ENCODE measurements at regions not wholly inside any gene's neighbourhood (a gene's known extent, or its start where the extent isn't known, plus 50 kb on each side); places are given as distances from the start of the nearest gene placed in this dataset.
A peak's percentile ranks its signal among the peaks of the same experiment; 100 is the strongest.

DNA sequence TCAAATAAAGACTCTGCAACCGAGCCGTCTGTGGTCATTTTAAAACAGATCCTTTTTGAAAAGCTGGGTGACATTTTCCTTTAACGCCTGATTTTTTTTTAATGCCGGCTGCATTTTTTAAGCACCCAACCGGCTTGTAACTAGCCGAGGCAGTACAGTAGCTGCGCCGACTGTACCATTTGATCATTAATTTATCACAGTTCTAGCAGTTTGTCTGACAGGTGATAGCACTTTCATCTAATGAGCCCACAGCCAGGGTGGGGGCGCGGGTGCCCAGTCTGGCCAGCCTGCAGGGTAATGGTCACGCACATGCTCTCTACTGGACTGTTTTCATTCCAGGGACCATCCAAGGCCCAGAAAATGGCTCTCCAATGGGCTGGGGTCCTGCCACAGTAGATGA lies 68.8 kb downstream of the IRX5 start:
- Histone ChIP-seq H3K4me2 (ENCODE audit: extremely low read depth, insufficient read depth, low read length) (no peak overlapping the region), H2AFZ (ENCODE audit: low read length) (no peak overlapping the region)

DNA sequence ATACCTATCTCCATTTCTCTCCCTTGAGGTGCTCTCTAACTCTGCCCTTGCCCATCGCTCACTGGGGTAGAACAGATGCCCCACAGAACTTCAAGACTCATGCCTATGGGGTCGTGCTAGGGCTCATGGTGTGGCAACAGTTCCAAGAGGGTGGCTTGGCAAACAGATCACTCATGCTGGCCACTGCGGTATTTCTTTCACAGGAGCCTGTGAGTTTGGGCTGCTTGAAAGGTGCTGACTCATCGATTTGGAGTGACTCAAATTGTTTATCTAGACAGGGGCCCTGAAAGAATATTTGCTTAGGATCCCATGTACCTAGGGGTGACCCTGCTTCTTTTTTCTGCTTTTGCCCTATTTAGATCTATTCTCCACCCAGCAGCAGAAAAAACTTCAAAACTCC lies 69.9 kb downstream of the IRX5 start:
- Histone ChIP-seq H3K27me3 (ENCODE audit: control insufficient read depth, insufficient read depth, low read length) (no peaks in the 10 kb centered on the region), H3K27ac (ENCODE audit: insufficient read depth, low read length) (no peak overlapping the region), H3K4me2 (ENCODE audit: extremely low read depth, insufficient read depth, low read length) (no peak overlapping the region), H3K36me3 (ENCODE audit: control insufficient read depth, insufficient read depth, low read length) (no peaks in the 10 kb centered on the region), H3K9me3 (ENCODE audit: control insufficient read depth, insufficient read depth, low read depth, low read length) (no peaks in the 10 kb centered on the region), H2AFZ (ENCODE audit: low read length) (no peak overlapping the region), H3K4me3 (replicated peaks in 1 of 4; ENCODE audit: control extremely low read depth in 1 of 4, insufficient read depth in 1 of 4, low read depth in 3 of 4, low read length in 4 of 4) (no peak overlapping the region), H3K79me2 (ENCODE audit: control insufficient read depth, insufficient read depth, low read length) (no peaks in the 10 kb centered on the region), H3K4me1 (ENCODE audit: control insufficient read depth, extremely low read depth, insufficient read depth, low read length) (no peaks in the 10 kb centered on the region), H3K9ac (ENCODE audit: insufficient read depth, low read length) (no peak overlapping the region), H4K20me1 (ENCODE audit: control insufficient read depth, extremely low read depth, insufficient read depth, low read length) (no peaks in the 10 kb centered on the region)
- no peak for TF ChIP-seq EZH2 (IDR thresholded peaks at IDR 0.05; ENCODE audit: low read length, missing control alignments)
- TF ChIP-seq CTCF (conservative IDR thresholded peaks at IDR 0.05 in 1 of 2, IDR thresholded peaks at IDR 0.05 in 1 of 2; ENCODE audit: low read depth in 1 of 2, low read length in 2 of 2) = no peak
- peak in 1 of 2 donors; percentile 52 for DNase-seq (ENCODE audit: low read depth in 2 of 2)

More for the DNA sequence above, 68.8 kb downstream of the IRX5 start:
- no peak for DNase-seq (ENCODE audit: low read depth in 2 of 2)
- TF ChIP-seq CTCF (conservative IDR thresholded peaks at IDR 0.05 in 1 of 2, IDR thresholded peaks at IDR 0.05 in 1 of 2; ENCODE audit: low read depth in 1 of 2, low read length in 2 of 2) (no peak), EZH2 (IDR thresholded peaks at IDR 0.05; ENCODE audit: low read length, missing control alignments) (no peak)
- no peaks in the 10 kb centered on the region for H3K79me2 ChIP-seq (ENCODE audit: control insufficient read depth, insufficient read depth, low read length)
- H4K20me1 ChIP-seq (ENCODE audit: control insufficient read depth, extremely low read depth, insufficient read depth, low read length) = no peaks in the 10 kb centered on the region
- H3K4me1 ChIP-seq (ENCODE audit: control insufficient read depth, extremely low read depth, insufficient read depth, low read length) = no peaks in the 10 kb centered on the region
- H3K27me3 ChIP-seq (ENCODE audit: control insufficient read depth, insufficient read depth, low read length) = no peaks in the 10 kb centered on the region
- H3K4me3 ChIP-seq (replicated peaks in 1 of 4; ENCODE audit: control extremely low read depth in 1 of 4, insufficient read depth in 1 of 4, low read depth in 3 of 4, low read length in 4 of 4) = no peak overlapping the region
- H3K9me3 ChIP-seq (ENCODE audit: control insufficient read depth, insufficient read depth, low read depth, low read length) = no peaks in the 10 kb centered on the region
- H3K36me3 ChIP-seq (ENCODE audit: control insufficient read depth, insufficient read depth, low read length) = no peaks in the 10 kb centered on the region
- no peak overlapping the region for H3K27ac ChIP-seq (ENCODE audit: insufficient read depth, low read length)
- no peak overlapping the region for H3K9ac ChIP-seq (ENCODE audit: insufficient read depth, low read length)

DNA sequence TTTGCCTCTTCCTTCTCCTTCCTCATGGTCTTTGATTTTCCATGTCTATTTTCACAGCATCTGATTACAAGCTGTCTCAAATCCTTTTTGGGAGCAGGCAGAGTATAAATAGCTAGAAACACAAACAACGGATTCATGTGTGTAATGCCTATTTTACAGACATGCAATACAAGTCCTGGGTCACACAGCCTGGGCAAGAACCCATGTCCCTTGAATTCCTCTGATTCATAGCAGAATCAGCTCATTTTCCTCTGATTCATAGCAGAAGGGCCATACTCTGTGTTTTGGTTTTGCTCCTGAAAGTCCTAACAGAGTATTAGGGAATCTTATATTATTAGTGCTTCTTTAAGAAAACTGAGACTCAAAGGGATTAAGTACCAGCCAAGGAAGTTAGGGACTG lies 71.3 kb downstream of the IRX5 start:
- H2AFZ ChIP-seq (ENCODE audit: low read length) = no peak overlapping the region
- no peaks in the 10 kb centered on the region for H3K4me1 ChIP-seq (ENCODE audit: control insufficient read depth, extremely low read depth, insufficient read depth, low read length)
- no peak overlapping the region for H3K4me3 ChIP-seq (replicated peaks in 1 of 4; ENCODE audit: control extremely low read depth in 1 of 4, insufficient read depth in 1 of 4, low read depth in 3 of 4, low read length in 4 of 4)
- no peaks in the 10 kb centered on the region for H3K9me3 ChIP-seq (ENCODE audit: control insufficient read depth, insufficient read depth, low read depth, low read length)
- H3K27me3 ChIP-seq (ENCODE audit: control insufficient read depth, insufficient read depth, low read length) = no peaks in the 10 kb centered on the region
- H3K9ac ChIP-seq (ENCODE audit: insufficient read depth, low read length) = no peak overlapping the region
- no peak overlapping the region for H3K27ac ChIP-seq (ENCODE audit: insufficient read depth, low read length)
- H4K20me1 ChIP-seq (ENCODE audit: control insufficient read depth, extremely low read depth, insufficient read depth, low read length) = no peaks in the 10 kb centered on the region
- DNase-seq (ENCODE audit: low read depth in 2 of 2) = peak in 1 of 2 donors; percentile 14
- no peak overlapping the region for H3K4me2 ChIP-seq (ENCODE audit: extremely low read depth, insufficient read depth, low read length)
- H3K79me2 ChIP-seq (ENCODE audit: control insufficient read depth, insufficient read depth, low read length) = no peaks in the 10 kb centered on the region
- H3K36me3 ChIP-seq (ENCODE audit: control insufficient read depth, insufficient read depth, low read length) = no peaks in the 10 kb centered on the region
- TF ChIP-seq CTCF (conservative IDR thresholded peaks at IDR 0.05 in 1 of 2, IDR thresholded peaks at IDR 0.05 in 1 of 2; ENCODE audit: low read depth in 1 of 2, low read length in 2 of 2) (no peak), EZH2 (IDR thresholded peaks at IDR 0.05; ENCODE audit: low read length, missing control alignments) (no peak)

Data from fibroblast of lung (primary cell).